NCI-H146 (cell line): ENCODE measurements at regions not wholly inside any gene's neighbourhood (a gene's known extent, or its start where the extent isn't known, plus 50 kb on each side); places are given as distances from the start of the nearest gene placed in this dataset.

Experiments
- DNase-seq: peaks from one replicate; lab custom pipeline; 2025; lab: John Stamatoyannopoulos, UW

GRCh38 chr9:107431461-107431860 is 58.1 kb downstream of the KLF4 start:
- DNase-seq: no peak

GRCh38 chr9:107430071-107430470 is 59.5 kb downstream of the KLF4 start:
- DNase-seq: no peak

GRCh38 chr9:107426126-107426525 is 63.4 kb downstream of the KLF4 start:
- DNase-seq: no peak

GRCh38 chr9:107425101-107426025 is 64.2 kb downstream of the KLF4 start:
- no peak for DNase-seq

GRCh38 chr9:107423540-107423939 is 66.0 kb downstream of the KLF4 start:
- no peak for DNase-seq

GRCh38 chr9:107422189-107423185 is 67.1 kb downstream of the KLF4 start:
- peak; percentile 81 for DNase-seq

GRCh38 chr9:107410420-107410819 is 79.1 kb downstream of the KLF4 start:
- no peak for DNase-seq

- no peak for DNase-seq
Observed at GRCh38 chr9:107409581-107410389, 79.8 kb downstream of the KLF4 start.

GRCh38 chr9:107407675-107408074 is 81.9 kb downstream of the KLF4 start:
- DNase-seq: no peak

GRCh38 chr9:107405511-107405910 is 84.1 kb downstream of the KLF4 start:
- DNase-seq: no peak

GRCh38 chr9:107404736-107405135 is 84.8 kb downstream of the KLF4 start:
- DNase-seq: no peak

- DNase-seq: no peak
Observed at GRCh38 chr9:107404161-107404560, 85.4 kb downstream of the KLF4 start.

GRCh38 chr9:107397076-107398044 is 92.2 kb downstream of the KLF4 start:
- DNase-seq: no peak

- DNase-seq: no peak
Observed at GRCh38 chr9:107394264-107394663, 95.3 kb downstream of the KLF4 start.

GRCh38 chr9:107390778-107391177 is 98.8 kb downstream of the KLF4 start:
- no peak for DNase-seq

- no peak for DNase-seq
Observed at GRCh38 chr9:107390279-107390678, 99.3 kb downstream of the KLF4 start.

- DNase-seq: no peak
Observed at GRCh38 chr9:107389617-107390071, 99.9 kb downstream of the KLF4 start.

- DNase-seq: no peak
Observed at GRCh38 chr9:107388890-107389289, 100.7 kb downstream of the KLF4 start.

- DNase-seq: no peak
Observed at GRCh38 chr9:107387409-107387808, 102.2 kb downstream of the KLF4 start.

- no peak for DNase-seq
Observed at GRCh38 chr9:107386396-107386795, 103.2 kb downstream of the KLF4 start.
